HepG2 (cell line): ENCODE measurements at regions not wholly inside any gene's neighbourhood (a gene's known extent, or its start where the extent isn't known, plus 50 kb on each side); places are given as distances from the start of the nearest gene placed in this dataset.

Source experiments
- CEBPB ChIP-seq: IDR thresholded peaks from 2 replicates; pipeline ENCODE4 v1.6.1; 2011; ENCODE audit warnings: low read depth, low read length, improper control_type of control experiment, borderline replicate concordance
- FOXO1 ChIP-seq: sonication (generic); formaldehyde crosslinking; IDR thresholded peaks from 2 replicates; pipeline ENCODE4 v1.4.0; 2020; ENCODE audit warnings: missing genetic modification reagents
- HNRNPK ChIP-seq: fragments of 200-400 bp; formaldehyde crosslinking; IDR thresholded peaks from 2 replicates; pipeline ENCODE4 v1.6.1; 2018; ENCODE audit warnings: low read length, low read depth, moderate library complexity, mild to moderate bottlenecking; ENCODE audit not compliant: poor library complexity, severe bottlenecking
- JUN ChIP-seq: sonication (generic); formaldehyde crosslinking; IDR thresholded peaks from 2 replicates; pipeline ENCODE4 v1.4.0; 2020; ENCODE audit warnings: mild to moderate bottlenecking, missing genetic modification reagents
- MAFK ChIP-seq, 2 experiments: IDR thresholded peaks in 1 of 2; conservative IDR thresholded peaks in 1 of 2; 2 replicates each; pipeline ENCODE4 v1.6.1; 2011; ENCODE audit warnings: improper control_type of control experiment in 2 of 2, low read length in 2 of 2
- PLRG1 ChIP-seq: fragments of 450-650 bp; conservative IDR thresholded peaks from 2 replicates; pipeline ENCODE4 v1.6.1; 2016
- RBM39 ChIP-seq: fragments of 200-400 bp; formaldehyde crosslinking; IDR thresholded peaks from one replicate; pipeline ENCODE4 v1.6.1; 2018; ENCODE audit warnings: antibody characterized with exemption, mild to moderate bottlenecking, low read depth, low read length; ENCODE audit not compliant: poor library complexity, severe bottlenecking
- THAP9 ChIP-seq: sonication (generic); formaldehyde crosslinking; IDR thresholded peaks from 2 replicates; pipeline ENCODE4; 2020; ENCODE audit warnings: missing genetic modification reagents, mild to moderate bottlenecking, borderline replicate concordance
- TIGD3 ChIP-seq: sonication (generic); formaldehyde crosslinking; IDR thresholded peaks from 2 replicates; pipeline ENCODE4 v1.5.1; 2020; ENCODE audit warnings: mild to moderate bottlenecking, missing genetic modification reagents, borderline replicate concordance
- U2AF1 ChIP-seq: fragments of 200-400 bp; formaldehyde crosslinking; optimal IDR thresholded peaks from 2 replicates; pipeline ENCODE3; 2017; ENCODE audit warnings: mild to moderate bottlenecking, low read depth, low read length
- ZBED4 ChIP-seq: sonication (generic); formaldehyde crosslinking; IDR thresholded peaks from 2 replicates; pipeline ENCODE4 v1.4.0; 2020; ENCODE audit warnings: missing genetic modification reagents, borderline replicate concordance
- ZBTB46 ChIP-seq: sonication (generic); formaldehyde crosslinking; IDR thresholded peaks from 2 replicates; pipeline ENCODE4 v1.4.0; 2020; ENCODE audit warnings: mild to moderate bottlenecking, missing genetic modification reagents, borderline replicate concordance
- ZNF546 ChIP-seq: sonication (generic); formaldehyde crosslinking; conservative IDR thresholded peaks from 2 replicates; pipeline ENCODE4 v1.8.1; 2023; ENCODE audit warnings: mild to moderate bottlenecking, missing genetic modification reagents
- ZNF720 ChIP-seq: sonication (generic); formaldehyde crosslinking; IDR thresholded peaks from 2 replicates; pipeline ENCODE4 v1.4.0; 2020; ENCODE audit warnings: missing genetic modification reagents
- ZSCAN5A ChIP-seq: sonication (generic); formaldehyde crosslinking; IDR thresholded peaks from 2 replicates; pipeline ENCODE4 v1.8.0; 2022; ENCODE audit warnings: mild to moderate bottlenecking, missing genetic modification reagents, borderline replicate concordance

- TF ChIP-seq ZBED4 (CRISPR knock-in tag), result no peak
- TF ChIP-seq ZNF720 (CRISPR knock-in tag), result no peak
- TF ChIP-seq U2AF1, result no peak
- TF ChIP-seq ZNF546 (CRISPR knock-in tag), result no peak; the same call in 1 of the 2 replicates
- TF ChIP-seq CEBPB, result peak; percentile 96
- no peak for TF ChIP-seq THAP9
- TF ChIP-seq MAFK (conservative IDR thresholded peaks at IDR 0.05 in 1 of 2, IDR thresholded peaks at IDR 0.05 in 1 of 2; ENCODE audit: low read length in 2 of 2), result peak; percentile 72 to 86
- peak; percentile 42 for TF ChIP-seq JUN (CRISPR knock-in tag)
- no peak for TF ChIP-seq HNRNPK
- no peak for TF ChIP-seq PLRG1
- no peak for TF ChIP-seq RBM39
- TF ChIP-seq FOXO1 (CRISPR knock-in tag), result peak; percentile 99
- TF ChIP-seq ZSCAN5A (CRISPR knock-in tag), result peak; percentile 52; the same call in 1 of the 2 replicates
- TF ChIP-seq TIGD3 (CRISPR knock-in tag), result no peak
- TF ChIP-seq ZBTB46, result no peak
Observed at GRCh38 chr10:30542001-30542894, 87.3 kb downstream of the LYZL2 start (continued).
